NCI-H2196 (cell line): ENCODE measurements at regions not wholly inside any gene's neighbourhood (a gene's known extent, or its start where the extent isn't known, plus 50 kb on each side); places are given as distances from the start of the nearest gene placed in this dataset.

Experiments used
- DNase-seq: peaks from one replicate; lab custom pipeline; 2025; ENCODE audit not compliant: unreplicated experiment; lab: John Stamatoyannopoulos, UW

DNA sequence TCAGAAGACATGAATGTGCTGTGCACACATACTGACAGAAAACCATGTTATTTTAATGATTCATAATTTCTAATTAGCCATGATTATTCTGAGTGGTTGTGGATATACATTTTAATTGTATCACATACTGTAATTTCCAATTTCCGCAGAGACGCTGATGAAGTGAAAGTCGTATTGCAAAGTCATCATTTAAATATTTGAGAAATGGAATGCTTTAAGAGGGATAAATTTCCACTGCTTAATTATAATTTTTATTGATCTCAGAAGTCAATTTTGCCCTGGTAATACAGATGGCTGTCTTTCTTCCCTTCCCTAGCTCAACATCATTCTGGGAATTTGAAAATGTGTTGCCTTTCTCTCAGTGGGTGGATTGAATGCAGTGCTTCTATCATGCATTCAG lies 819.3 kb downstream of the ROBO2 start:
- no peak for DNase-seq

DNA sequence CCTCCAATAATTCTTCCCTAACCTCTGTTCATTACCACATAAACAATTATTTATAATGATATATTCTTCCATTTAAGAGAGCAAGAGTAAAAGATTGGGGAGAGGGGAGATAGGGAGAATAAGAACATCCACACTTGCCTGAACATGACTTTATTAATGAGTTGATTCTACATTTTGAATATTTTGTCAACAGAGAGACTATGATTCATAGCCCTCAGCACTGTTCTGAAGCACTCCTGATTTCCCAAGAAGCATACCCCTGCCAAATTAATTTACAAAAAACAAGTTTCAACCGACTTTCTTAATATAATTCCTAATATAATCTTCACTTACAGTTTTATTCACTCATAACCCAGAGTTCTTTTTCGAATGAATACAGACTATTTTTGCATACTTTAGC lies 828.8 kb downstream of the ROBO2 start:
- no peak for DNase-seq

DNA sequence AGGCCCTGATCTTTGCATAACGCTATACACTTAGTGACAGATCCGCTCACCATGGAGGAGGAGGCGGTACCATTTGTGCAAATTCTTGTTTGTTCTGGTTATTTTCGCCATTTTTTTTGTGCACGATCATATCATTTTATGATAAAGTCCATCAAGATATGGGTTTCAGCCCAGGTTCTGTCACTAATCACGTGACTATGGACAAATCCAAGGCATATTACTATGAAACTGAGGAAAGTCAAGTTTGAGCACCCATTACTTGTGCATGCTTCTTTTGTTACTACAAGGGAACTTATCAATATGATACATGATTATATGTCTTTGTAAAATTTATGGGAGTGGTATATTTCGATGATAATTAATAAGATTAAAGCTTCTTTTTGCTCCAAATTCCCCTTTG lies 829.5 kb downstream of the ROBO2 start:
- DNase-seq, result no peak

DNA sequence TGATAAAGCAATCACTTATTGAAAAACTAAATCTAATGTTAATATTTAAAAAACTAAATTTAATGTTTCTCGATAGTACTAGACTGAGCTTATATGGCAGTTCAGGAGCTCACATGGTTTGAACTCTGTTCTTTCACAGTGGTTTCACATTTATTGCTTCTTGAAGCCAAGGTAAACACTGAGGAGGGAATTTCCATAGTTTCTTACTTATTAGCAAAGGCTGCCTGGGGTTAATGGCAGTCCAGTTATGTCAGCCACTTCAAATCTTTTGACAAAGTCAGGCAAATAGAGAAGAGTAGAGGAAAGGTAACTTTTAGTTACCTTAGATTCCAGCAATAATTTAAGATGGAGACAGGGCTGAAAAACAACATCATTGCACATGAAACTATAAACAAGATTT lies 831.5 kb downstream of the ROBO2 start:
- no peak for DNase-seq

DNA sequence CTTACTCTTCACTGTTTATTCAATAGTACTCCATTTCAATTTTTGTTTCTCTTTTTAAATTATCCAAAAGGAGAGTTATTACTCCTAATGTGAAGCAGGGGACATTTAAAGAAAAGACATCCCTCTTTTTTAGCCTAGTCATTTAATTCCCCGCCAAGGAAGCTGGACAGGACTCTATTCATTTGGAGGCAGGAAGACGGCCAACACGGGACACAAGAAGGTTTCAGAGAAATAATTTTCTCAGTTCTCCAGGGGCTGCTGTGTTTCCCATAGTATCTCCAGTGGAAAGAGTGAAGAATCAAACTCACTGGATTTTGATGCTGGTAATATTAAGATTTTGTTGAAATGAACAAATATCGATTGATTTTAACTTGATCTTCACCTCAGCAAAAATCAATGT lies 833.7 kb downstream of the ROBO2 start:
- DNase-seq, result no peak

DNA sequence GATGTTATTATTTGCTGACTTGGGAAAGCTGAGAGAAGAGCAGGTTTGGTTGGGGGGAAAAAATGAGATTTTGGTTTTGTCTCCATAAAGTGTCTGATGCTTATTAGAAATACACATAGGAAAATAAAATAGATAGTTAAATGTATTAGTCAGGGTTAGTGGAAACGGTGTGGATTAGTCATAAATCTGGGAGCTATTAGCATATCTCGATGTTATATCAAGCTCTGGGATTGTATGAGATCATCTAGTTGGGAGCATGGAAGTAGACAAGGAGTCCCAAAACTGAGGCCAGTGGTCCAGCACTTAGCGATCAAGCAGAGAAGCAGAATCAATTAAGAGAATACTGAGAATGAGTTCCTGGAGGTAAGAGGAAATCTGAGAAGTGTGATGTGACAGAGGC lies 845.5 kb downstream of the ROBO2 start:
- no peak for DNase-seq

DNA sequence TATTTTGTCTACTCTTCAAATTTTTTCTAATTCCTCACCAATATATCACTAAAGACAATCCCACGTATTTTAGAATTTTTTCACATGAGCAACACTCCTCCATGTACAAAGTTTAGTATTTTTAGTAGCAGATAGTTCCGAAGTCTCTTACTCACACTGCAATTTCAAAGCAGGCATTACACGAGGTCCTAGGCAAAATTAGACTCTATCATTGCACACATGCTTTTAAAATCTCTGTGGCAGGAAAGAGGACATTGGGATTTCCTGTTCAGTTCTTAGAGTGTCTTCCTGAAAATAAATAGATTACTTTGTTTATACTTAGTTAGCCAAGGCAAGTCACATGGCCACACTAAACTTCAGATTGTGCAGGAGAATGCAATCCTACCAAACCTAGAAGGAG lies 847.7 kb downstream of the ROBO2 start:
- no peak for DNase-seq

DNA sequence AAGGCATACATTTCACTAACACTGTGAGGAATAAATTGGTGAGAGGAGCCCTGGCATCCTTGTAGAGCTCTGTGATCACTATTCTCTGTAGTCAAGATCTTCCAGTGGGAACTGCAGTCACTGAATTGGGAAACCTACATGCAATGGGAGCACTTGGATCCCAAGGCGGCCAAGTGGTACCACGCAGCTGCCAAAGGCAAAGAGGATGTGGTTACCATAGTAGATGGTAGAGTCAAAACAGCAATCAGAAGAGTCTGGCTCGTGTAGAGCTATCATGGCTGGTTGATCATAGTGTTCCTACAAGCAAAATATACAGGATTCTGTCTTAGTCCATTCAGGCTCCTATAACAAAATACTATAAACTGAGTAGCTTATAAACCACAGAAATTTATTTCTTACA lies 849.7 kb downstream of the ROBO2 start:
- no peak for DNase-seq

DNA sequence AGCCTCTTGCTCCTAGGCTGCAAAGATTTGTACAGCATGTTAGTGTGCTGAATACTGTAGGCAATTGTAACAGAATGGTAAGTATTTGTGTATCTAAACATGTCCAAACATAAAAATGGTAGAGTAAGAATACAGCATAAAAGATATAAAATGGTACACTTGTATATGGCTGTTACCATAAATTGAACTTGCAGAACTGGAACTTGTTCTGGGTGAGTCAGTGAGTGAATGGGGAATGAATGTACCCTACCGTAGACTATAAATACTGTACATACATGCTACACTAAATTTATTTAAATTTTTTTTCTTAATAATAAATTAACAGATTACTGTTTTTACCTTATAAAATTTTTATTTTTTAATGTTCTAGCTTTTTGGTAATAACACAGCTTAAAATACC lies 858.7 kb downstream of the ROBO2 start:
- no peak for DNase-seq

DNA sequence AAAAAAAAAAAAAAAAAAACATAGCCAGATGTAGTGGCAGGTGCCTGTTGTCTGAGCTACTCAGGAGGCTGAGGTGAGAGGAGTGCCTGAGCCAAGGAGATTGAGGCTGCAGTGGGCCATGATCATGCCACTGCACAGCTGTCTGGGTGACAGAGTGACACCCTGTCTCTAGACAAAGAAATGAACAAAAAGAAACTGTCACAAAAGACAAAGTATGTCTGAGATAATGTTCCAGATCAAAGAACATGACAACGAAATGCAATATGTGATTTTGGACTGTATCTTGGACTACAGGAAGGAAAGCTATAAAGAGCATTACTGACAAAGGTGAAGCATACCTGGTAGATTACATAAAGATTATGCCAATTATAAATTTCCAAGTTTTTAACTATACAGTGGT lies 862.8 kb downstream of the ROBO2 start:
- DNase-seq, result no peak

DNA sequence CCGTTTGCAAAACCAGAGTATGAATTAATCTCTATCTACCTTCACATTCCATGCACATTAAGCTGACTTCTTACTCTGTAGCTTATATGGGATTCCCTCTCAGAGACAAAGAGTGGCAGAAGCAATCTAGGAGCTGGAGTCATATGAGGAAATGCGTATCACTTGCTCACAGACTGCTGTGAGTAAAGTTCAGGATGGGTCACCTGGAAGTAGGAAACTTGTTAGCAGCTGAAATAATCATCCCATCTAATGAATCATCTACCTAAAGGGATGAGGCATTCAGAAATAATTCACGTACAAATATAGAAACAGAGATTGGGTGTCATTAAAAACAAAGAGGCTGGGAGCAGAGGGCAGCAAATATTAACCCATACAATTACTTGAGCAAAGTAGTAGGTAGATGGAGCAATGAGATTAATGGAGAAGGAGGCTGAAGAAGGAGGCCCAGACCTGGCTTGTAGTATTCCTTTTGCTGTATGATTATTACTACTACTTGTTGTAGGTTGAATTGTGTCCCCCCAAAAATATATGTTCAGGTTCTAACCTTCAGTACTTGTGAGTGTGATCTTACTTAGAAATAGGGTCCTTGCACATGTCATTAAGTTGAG lies 866.3 kb downstream of the ROBO2 start:
- no peak for DNase-seq

DNA sequence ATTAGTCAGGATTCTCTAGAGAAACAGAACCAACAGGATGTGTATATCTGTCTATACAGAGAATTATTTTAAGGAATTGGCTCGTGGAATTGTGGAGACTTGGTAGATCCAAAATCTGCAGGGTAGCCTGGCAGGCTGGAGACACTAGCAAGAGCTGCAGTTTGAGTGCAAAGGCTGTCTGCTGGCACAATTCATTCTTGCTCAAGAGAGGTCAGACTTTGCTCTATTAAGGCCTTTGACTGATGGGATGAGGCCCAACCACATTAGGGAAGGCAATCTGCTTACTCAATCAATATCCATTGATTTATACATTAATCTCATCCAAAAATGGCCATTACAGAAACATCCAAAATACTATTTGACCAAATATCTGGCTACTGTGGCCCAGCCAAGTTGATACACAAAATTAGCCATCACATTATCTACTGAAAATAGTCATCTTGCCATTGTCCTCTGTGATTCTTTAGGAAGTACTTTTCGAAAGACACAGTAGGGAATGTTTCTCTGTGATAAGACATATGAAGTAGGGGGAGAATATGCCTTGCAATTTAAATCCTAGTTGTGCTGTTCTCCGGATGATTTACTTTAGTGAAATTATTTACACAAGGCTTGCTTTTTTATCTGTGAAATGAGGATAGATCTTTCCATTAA lies 873.8 kb downstream of the ROBO2 start:
- DNase-seq, result no peak

DNA sequence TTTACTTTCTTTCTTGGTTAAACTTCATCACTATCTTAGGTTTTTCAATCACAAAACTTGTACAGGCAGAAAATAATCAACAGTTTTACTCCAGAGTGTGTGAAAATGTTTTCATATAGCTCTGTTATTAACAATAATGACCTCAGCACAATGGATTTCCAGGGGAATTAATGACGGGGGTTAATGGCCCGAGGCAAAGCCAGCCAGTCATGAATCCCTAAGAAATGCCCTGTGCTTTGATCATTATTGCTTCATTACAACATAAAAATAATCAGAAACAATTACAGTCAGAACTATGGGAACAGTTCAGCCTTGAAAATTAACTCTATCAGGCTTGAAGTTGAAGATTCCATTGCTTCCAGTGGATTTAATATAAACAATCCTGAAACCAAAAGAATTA lies 875.4 kb downstream of the ROBO2 start:
- no peak for DNase-seq

DNA sequence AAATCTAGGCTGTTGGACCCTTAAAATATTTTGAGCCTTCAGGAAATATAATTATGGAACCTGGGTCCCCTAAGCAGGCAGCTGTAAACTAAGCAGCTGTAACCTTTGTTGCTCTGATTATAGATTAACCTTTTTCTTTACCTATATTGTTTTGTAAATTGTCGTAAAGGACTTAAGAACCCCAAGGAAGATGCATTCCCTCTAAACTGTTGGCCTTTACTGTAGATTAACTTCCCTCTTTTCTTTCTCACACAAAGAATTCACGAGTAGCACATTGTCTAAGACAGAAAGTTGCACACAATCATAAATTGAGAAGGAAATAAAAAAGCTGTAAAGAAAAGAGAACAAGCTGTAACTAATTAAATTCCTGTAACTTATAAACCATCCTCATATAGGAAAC lies 877.3 kb downstream of the ROBO2 start:
- DNase-seq, result no peak

DNA sequence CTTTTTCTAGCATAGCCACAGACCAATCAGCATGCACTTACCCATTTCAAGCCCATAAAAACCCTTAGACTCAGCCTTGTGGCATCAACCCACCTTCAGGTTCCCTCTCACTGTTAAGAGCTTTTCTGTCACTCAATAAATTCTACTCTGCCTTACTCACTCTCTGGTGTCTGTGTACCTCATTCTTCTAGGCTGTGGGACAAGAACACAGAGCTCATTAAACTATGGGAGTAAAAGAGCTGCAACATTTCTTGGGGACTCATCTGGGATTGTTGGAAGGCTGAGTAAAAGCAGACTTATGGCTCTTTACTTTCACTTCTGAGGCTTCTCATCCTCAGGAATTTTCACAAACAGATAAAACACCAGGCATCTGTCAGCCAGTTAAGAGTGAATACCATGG lies 879.3 kb downstream of the ROBO2 start:
- no peak for DNase-seq

DNA sequence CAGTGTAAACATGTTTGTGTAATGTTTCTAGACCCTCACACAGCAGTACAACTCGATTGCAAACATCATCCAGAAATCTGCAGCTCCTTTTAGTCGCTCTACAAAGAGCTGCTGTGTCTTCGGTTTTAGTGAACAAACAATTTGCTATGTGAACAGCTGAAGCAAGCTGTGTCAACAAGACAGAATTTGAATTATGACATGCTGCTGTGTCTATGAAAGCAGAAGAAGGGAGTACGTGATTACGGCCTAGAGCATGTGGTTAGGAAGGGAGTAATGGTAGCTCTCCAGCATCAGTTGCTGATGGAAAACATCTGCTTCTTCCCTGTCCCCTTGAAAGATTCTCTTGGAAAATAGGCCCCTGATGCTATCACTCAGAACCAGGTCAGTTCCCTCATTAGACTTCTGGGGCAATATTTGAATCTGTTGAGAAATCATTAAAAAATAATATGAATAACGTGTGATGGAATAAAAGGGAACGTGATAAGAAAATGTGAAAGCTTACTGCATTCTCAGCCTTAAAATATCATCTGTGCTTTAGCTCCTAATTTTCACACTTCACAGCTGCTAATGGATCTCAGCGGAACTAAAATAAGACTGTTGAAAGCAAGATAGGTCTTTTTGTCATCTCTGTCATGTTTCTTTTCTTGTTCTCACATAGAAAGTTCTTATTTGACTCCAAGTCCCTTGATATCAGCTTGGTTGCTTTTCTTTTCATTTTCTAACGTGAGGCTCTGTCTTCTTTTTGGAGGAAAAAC lies 891.5 kb downstream of the ROBO2 start:
- DNase-seq, result no peak

DNA sequence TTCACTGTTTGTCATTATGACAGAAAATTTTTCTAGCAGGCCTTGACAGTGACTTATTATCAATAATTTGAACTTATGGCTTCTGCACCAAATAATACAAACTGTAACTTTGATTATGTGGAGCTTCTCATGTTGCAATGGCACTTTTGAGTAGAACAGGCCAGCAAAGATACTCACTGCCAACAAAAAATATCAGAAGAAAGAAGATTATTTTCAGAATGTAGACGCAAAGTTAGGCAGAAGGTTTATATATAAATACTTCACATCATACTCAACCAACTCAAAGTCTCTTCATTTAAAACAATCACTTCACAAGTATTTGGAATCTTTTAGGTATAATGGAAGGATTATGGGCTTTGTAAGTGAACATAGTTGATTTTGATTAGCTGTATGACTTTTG lies 893.0 kb downstream of the ROBO2 start:
- no peak for DNase-seq

DNA sequence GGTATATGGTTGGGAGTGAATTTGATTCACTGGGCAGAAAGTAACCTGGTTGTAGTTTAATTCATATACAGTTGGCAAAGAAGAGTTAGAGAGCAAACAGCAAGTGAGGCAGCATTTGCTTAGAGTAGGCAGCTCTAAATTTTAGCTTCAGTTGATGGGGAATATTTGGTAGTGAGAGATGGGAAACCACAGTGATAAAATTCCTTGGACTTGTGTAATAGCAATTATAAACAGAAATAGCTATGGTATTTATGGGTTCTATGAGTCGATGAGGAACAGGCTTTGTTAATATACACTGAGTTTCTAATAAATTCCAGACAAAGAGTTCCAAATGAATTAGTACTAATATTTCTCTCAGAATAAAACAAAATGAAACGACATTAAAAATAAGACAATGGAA lies 894.0 kb downstream of the ROBO2 start:
- no peak for DNase-seq

DNA sequence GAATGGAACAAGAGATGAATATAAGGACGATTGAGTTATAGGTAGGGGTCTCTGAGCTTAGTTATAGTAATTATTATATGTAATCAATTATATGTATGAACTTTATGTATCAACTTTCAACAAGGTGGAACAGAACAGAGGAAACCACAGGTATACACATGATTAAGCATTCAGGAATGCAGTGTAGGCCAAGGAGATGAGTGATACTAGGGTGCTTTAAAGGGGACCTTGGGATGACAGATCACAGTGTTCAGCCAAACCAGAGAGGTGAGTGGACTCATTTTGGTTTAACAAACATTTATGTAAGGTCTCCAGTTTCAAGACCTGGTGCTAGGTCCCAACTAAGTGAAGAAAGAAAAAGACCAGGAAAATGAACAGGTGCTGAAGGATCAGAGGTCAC lies 895.5 kb downstream of the ROBO2 start:
- DNase-seq, result no peak

DNA sequence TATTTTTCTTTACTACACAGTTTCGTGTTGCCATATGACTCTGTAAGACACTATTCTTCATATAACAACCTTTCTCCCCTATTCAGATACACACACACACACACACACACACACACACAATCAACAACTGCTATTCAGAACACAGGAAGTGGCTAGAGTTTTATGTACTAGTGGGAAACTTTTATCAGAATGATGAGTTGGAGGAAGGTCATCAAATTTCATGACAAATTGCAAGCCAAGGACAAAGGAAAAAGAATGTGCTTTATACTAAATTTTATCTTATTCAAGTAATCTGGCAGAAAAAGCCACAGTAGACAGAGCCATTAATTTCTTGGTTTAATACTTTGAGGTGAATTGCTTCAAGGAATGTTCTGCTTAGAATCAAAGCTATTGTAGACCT lies 899.8 kb downstream of the ROBO2 start:
- DNase-seq, result no peak

DNA sequence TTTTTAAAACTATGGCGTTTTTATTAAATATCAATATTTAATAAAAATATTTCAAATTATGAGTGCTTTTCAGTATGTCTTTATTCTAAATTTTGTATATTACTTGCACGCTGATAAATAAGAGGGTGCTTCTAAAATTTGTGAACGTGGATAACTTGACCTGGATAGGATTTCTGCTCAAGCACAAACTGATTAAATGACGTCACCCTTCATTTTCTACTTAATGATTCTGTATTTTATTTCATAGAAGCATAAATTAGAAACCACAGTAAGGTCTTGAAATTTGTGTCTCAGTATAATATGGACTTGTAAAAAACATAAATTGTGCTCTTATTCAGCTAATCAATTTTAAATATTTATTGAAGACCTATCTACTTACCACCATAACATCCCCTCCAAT lies 903.7 kb downstream of the ROBO2 start:
- DNase-seq, result no peak

DNA sequence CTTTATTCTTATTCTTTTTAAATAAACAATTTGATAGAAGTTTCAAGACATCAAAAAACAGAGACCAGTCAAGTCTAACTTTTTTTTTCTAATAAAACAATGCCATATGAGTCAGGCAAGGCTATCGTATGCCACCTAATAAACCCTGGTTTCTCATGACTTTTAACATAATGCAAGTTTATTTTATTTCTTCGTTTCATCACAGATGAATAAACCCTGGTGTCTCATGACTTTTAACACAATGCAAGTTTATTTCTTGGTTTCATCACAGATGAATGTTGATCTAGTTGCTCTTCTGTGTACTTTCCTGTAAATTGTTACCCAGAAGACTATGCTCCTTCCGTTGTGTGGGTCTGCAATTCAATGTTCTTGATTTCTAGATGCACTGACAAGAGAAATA lies 905.4 kb downstream of the ROBO2 start:
- no peak for DNase-seq

DNA sequence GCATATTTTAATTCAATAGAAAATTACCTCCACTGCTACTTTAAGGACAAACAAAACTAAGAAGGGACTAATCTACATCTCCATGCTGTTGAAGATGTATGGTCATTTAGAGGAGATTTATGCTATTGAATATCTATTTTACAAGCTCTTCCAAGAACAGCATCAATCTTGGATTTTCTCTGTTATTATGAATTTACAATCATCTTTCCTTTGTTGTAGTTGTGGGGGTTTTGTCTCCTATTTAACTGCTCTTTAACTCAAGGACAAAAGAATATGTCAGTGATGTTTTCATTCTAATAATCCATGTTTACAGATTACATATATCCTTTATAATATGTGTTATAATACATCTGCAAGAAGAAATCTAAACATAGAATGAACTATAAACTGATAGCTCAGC lies 907.8 kb downstream of the ROBO2 start:
- no peak for DNase-seq
